ENCODE measurements at regions not wholly inside any gene's neighbourhood (a gene's known extent, or its start where the extent isn't known, plus 50 kb on each side); places are given as distances from the start of the nearest gene placed in this dataset.

- TF ChIP-seq CTCF (IDR thresholded peaks at IDR 0.05) (no peak), EP300 (IDR thresholded peaks at IDR 0.05) (no peak)
These were observed 123.2 kb downstream of the TRIML1 start for GRCh38 chr4:188262464-188262863.
